Thyroid gland (tissue), 4 donors: ENCODE measurements at regions not wholly inside any gene's neighbourhood (a gene's known extent, or its start where the extent isn't known, plus 50 kb on each side); places are given as distances from the start of the nearest gene placed in this dataset.

ENCODE experiments used
- DNase-seq, 2 donors: peaks; one replicate each; pipeline ENCODE4 v3.0.0-alpha.2; 2019
- H3K27ac ChIP-seq, 3 donors: fragments of 200-600 bp; sonication (generic); 1 replicate in 2 of 3; 2 replicates in 1 of 3; pipeline ENCODE4 v1.5.1; 2016 to 2019; ENCODE audit warnings: mild to moderate bottlenecking in 1 of 3, moderate library complexity in 1 of 3
- H3K27me3 ChIP-seq: fragments of 200-600 bp; sonication (generic); one replicate; pipeline ENCODE4 v1.5.1; 2019
- H3K36me3 ChIP-seq, 2 donors: fragments of 200-600 bp; sonication (generic); one replicate each; pipeline ENCODE4 v1.5.1; 2016 to 2019
- H3K4me1 ChIP-seq, 2 donors: fragments of 200-600 bp; sonication (generic); one replicate each; pipeline ENCODE4 v1.5.1; 2017 to 2019
- H3K4me3 ChIP-seq, 3 donors: fragments of 200-600 bp; sonication (generic); replicated peaks in 1 of 3; 1 replicate in 2 of 3; 2 replicates in 1 of 3; pipeline ENCODE4 v1.5.1; 2016; ENCODE audit warnings: mild to moderate bottlenecking in 1 of 3
- H3K9me3 ChIP-seq: fragments of 200-600 bp; sonication (generic); one replicate; pipeline ENCODE4 v1.5.1; 2017
- POLR2A ChIP-seq, 2 donors: fragments of 450-650 bp; IDR thresholded peaks; one replicate each; pipeline ENCODE4 v1.6.1; 2017; ENCODE audit warnings: antibody characterized with exemption in 2 of 2, mild to moderate bottlenecking in 2 of 2, moderate library complexity in 1 of 2
- WGBS, 2 donors: methylation state at CpG; one replicate each; pipeline ENCODE4 v1.1.5; 2017; 5-methylcytosine and 5-hydroxymethylcytosine counted together
- intact Hi-C: fragments of 100-400 bp; cut with DNase I; formaldehyde crosslinking; loops from one replicate; pipeline ENCODE4 v1.15.1; 2023
- TF ChIP-seq, protein P1 (sequence below), 6 experiments: fragments of 200-600 bp in 3 of 6; fragments of 450-650 bp in 3 of 6; sonication (generic) in 3 of 6; IDR thresholded peaks; one replicate each; pipeline ENCODE4 v1.5.1; 2016 to 2019; ENCODE audit warnings: antibody characterized with exemption in 6 of 6, mild to moderate bottlenecking in 2 of 6, inconsistent platforms in 1 of 6, moderate library complexity in 1 of 6

GRCh38 chr1:209490013-209490412, 93.5 kb upstream of the CAMK1G start:
- TF ChIP-seq POLR2A (IDR thresholded peaks at IDR 0.05), result no peak
- TF ChIP-seq, protein P1, sequence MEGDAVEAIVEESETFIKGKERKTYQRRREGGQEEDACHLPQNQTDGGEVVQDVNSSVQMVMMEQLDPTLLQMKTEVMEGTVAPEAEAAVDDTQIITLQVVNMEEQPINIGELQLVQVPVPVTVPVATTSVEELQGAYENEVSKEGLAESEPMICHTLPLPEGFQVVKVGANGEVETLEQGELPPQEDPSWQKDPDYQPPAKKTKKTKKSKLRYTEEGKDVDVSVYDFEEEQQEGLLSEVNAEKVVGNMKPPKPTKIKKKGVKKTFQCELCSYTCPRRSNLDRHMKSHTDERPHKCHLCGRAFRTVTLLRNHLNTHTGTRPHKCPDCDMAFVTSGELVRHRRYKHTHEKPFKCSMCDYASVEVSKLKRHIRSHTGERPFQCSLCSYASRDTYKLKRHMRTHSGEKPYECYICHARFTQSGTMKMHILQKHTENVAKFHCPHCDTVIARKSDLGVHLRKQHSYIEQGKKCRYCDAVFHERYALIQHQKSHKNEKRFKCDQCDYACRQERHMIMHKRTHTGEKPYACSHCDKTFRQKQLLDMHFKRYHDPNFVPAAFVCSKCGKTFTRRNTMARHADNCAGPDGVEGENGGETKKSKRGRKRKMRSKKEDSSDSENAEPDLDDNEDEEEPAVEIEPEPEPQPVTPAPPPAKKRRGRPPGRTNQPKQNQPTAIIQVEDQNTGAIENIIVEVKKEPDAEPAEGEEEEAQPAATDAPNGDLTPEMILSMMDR (IDR thresholded peaks at IDR 0.05), result peak in 3 of 6 experiments; percentile 41 to 53 (median 47)
- DNase-seq, result no peak
- Histone ChIP-seq H3K4me1 (no peaks in the 10 kb centered on the region), H3K27ac (no peak overlapping the region), H3K27me3 (no peaks in the 10 kb centered on the region), H3K36me3 (no peaks in the 10 kb centered on the region), H3K9me3 (no peaks in the 10 kb centered on the region), H3K4me3 (no peak overlapping the region)
- intact Hi-C loops, result no loop called here
- 65 to 69% methylated on average over 3 of the region's 3 CpGs for WGBS, 2 donors

DNA sequence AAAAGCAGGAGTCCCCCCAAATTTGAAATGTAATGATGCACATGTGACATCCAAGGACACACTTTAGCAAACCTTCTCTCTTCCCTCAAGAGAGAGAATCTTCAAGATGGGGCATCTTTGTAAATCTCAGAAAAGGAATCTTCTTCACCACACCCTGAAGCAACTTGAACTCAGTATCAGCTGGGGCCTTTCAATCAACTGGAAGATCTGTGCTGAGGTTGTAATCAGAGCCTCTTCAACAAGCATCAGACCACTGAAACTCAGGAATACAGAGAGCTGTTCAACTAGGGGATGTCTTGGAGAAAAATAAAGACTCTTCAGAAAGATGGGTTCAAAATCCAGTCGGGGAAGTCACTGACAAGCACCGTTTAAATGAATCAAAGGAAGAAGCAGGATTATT, 92.5 kb upstream of the CAMK1G start:
- intact Hi-C loops, result no loop called here
- 73 to 80% methylated on average over 2 of the region's 2 CpGs for WGBS, 2 donors

DNA sequence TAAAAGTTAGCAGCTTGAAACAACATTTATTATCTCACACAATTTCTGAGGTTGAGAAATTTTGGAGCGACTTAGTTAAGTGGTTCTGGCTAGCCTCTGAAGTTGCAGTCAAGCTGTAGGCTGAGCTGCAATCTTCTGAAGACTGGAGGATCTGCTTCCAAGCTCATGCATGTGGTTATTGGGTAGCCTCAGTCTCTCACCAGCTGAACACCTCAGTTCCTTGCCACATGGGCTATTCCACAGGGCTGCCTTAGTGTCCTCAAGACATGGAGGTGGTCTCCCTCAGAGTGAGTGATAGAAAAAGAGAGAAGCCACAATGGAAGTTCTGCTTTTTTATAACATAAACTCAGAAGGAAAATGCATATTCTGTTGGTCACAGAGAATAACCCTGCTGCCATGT, 92.0 kb upstream of the CAMK1G start:
- no peaks in the 10 kb centered on the region for H3K36me3 ChIP-seq
- no peaks in the 10 kb centered on the region for H3K27me3 ChIP-seq
- no peak for DNase-seq
- 58 to 63% methylated on average over 1 of the region's 1 CpG for WGBS, 2 donors
- H3K4me1 ChIP-seq, result no peaks in the 10 kb centered on the region
- TF ChIP-seq, protein P1 (IDR thresholded peaks at IDR 0.05), result no peak
- TF ChIP-seq POLR2A (IDR thresholded peaks at IDR 0.05), result no peak
- H3K9me3 ChIP-seq, result no peaks in the 10 kb centered on the region
- H3K4me3 ChIP-seq, result no peak overlapping the region
- H3K27ac ChIP-seq, result no peak overlapping the region
- intact Hi-C loops, result no loop called here

More for the DNA sequence above, 92.5 kb upstream of the CAMK1G start:
- no peaks in the 10 kb centered on the region for H3K9me3 ChIP-seq
- TF ChIP-seq, protein P1 (IDR thresholded peaks at IDR 0.05), result no peak
- no peak for TF ChIP-seq POLR2A (IDR thresholded peaks at IDR 0.05)
- H3K27ac ChIP-seq, result no peak overlapping the region
- DNase-seq, result no peak
- no peaks in the 10 kb centered on the region for H3K4me1 ChIP-seq
- no peaks in the 10 kb centered on the region for H3K36me3 ChIP-seq
- H3K4me3 ChIP-seq, result no peak overlapping the region
- no peaks in the 10 kb centered on the region for H3K27me3 ChIP-seq

DNA sequence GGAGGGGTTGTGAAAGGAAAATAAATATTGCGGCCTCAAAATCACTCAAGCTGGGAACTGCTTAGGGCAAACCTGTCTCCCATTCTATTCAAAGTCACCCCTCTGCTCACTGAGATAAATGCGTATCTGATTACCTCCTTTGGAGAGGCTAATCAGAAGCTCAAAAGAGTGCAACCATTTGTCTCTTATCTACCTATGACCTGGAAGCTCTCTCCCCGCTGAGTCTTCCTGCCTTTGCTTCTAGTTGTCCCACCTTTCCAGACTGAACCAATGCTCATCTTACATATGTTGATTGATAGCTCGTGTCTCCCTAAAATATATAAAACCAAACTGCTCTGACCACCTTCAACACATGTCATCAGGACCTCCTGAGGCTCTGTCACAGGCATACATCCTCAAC, 91.6 kb upstream of the CAMK1G start:
- whole genome bisulfite sequencing, 2 donors, result 82% methylated on average over 4 of the region's 4 CpGs
- no peak overlapping the region for H3K27ac ChIP-seq
- no peaks in the 10 kb centered on the region for H3K27me3 ChIP-seq
- intact Hi-C loops, result no loop called here
- no peaks in the 10 kb centered on the region for H3K4me1 ChIP-seq
- no peaks in the 10 kb centered on the region for H3K36me3 ChIP-seq
- no peak for DNase-seq
- no peaks in the 10 kb centered on the region for H3K9me3 ChIP-seq
- TF ChIP-seq POLR2A (IDR thresholded peaks at IDR 0.05), result no peak
- TF ChIP-seq, protein P1 (IDR thresholded peaks at IDR 0.05), result no peak
- no peak overlapping the region for H3K4me3 ChIP-seq

- Histone ChIP-seq H3K9me3 (no peaks in the 10 kb centered on the region), H3K27ac (no peak overlapping the region), H3K36me3 (no peaks in the 10 kb centered on the region), H3K4me3 (no peak overlapping the region), H3K27me3 (no peaks in the 10 kb centered on the region), H3K4me1 (no peaks in the 10 kb centered on the region)
- intact Hi-C loops, result no loop called here
- TF ChIP-seq, protein P1 (IDR thresholded peaks at IDR 0.05), result no peak
- no peak for TF ChIP-seq POLR2A (IDR thresholded peaks at IDR 0.05)
- DNase-seq, result no peak
Observed at GRCh38 chr1:209493559-209493958, 90.0 kb upstream of the CAMK1G start.
